AG04450 (cell line): ENCODE measurements at regions not wholly inside any gene's neighbourhood (a gene's known extent, or its start where the extent isn't known, plus 50 kb on each side); places are given as distances from the start of the nearest gene placed in this dataset.

Experiments used
- CTCF ChIA-PET: fragments of 300-600, 350-600 bp; formaldehyde crosslinking; extraction: SDS; loops from one replicate; lab custom pipeline; 2022; ENCODE audit warnings: antibody characterized with exemption, inconsistent platforms; lab: Charles Lee
- POLR2A ChIA-PET: fragments of 350-600 bp; formaldehyde crosslinking; extraction: SDS; loops from one replicate; lab custom pipeline; 2021; ENCODE audit warnings: antibody characterized with exemption, inconsistent platforms; lab: Yijun Ruan, JAX
- DNase-seq: peaks from one replicate; pipeline ENCODE4 v3.0.0-alpha.2; 2011; ENCODE audit warnings: low read depth, low spot score
- H3K27ac ChIP-seq: one replicate; pipeline ENCODE4 v1.5.1; 2012; ENCODE audit warnings: low read depth, low read length, control low read depth
- H3K27me3 ChIP-seq: one replicate; pipeline ENCODE4 v1.6.0; 2012; ENCODE audit warnings: low read length; ENCODE audit not compliant: control insufficient read depth, insufficient read depth
- H3K4me3 ChIP-seq: 2 replicates; pipeline ENCODE4 v1.5.1; 2011; ENCODE audit warnings: mild to moderate bottlenecking, low read depth, low read length, control low read depth
- H3K9me3 ChIP-seq: 2 replicates; pipeline ENCODE4 v1.5.1; 2012; ENCODE audit warnings: low read length; ENCODE audit not compliant: control insufficient read depth, insufficient read depth
- TF ChIP-seq, protein P1 (sequence below): IDR thresholded peaks from 2 replicates; pipeline ENCODE4 v1.5.1; 2011; ENCODE audit warnings: low read depth, low read length, control low read depth, inconsistent platforms

DNA sequence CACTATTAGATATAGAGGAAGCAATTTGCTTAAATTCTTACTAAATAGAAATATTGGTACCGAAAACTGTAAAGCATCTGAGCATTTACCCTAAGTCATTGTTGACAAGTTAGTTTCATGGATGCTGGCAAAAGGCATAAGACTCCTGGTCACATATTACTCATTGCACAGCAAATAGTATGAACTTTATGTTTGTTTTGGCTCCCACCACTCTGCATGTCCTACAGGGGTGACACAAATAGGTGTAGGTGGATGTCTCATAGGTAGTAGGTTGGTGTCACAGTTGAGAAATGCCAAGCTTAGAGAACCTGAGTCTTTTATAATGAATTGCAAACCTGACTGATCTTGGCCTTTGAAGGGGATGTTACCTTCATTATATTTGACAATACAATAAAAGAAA, 199.6 kb upstream of the SEMA3D start:
- no peak for DNase-seq
- CTCF ChIA-PET: no interaction called here

DNA sequence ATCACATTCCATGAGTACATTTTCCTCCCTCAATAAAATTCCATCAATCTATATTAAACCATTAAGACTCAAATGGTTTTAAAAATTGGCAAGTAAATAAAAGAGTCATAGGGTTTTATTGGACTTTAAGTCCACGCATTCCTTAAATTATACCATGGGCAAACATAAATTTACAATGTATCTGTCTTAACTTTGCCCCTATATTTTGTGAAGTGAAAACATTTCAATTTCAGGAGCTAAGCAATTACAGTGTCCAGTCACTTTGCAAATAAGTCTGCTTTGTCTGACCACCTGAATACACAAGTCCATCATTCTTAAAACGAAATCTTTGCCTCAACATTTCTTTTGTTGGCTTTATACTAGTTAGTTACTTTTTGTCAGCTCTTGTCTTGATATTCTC, 197.5 kb upstream of the SEMA3D start:
- ChIA-PET POLR2A (no interaction called here), CTCF (no interaction called here)
- H3K4me3 ChIP-seq: no peak overlapping the region
- no peak overlapping the region for H3K27ac ChIP-seq
- no peaks in the 10 kb centered on the region for H3K9me3 ChIP-seq
- TF ChIP-seq, protein P1, sequence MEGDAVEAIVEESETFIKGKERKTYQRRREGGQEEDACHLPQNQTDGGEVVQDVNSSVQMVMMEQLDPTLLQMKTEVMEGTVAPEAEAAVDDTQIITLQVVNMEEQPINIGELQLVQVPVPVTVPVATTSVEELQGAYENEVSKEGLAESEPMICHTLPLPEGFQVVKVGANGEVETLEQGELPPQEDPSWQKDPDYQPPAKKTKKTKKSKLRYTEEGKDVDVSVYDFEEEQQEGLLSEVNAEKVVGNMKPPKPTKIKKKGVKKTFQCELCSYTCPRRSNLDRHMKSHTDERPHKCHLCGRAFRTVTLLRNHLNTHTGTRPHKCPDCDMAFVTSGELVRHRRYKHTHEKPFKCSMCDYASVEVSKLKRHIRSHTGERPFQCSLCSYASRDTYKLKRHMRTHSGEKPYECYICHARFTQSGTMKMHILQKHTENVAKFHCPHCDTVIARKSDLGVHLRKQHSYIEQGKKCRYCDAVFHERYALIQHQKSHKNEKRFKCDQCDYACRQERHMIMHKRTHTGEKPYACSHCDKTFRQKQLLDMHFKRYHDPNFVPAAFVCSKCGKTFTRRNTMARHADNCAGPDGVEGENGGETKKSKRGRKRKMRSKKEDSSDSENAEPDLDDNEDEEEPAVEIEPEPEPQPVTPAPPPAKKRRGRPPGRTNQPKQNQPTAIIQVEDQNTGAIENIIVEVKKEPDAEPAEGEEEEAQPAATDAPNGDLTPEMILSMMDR: no peak
- H3K27me3 ChIP-seq: no peaks in the 10 kb centered on the region
- no peak for DNase-seq

More for the DNA sequence above, 199.6 kb upstream of the SEMA3D start:
- Histone ChIP-seq H3K9me3 (no peaks in the 10 kb centered on the region), H3K27ac (no peak overlapping the region), H3K27me3 (no peaks in the 10 kb centered on the region), H3K4me3 (no peak overlapping the region)
- POLR2A ChIA-PET: no interaction called here
- TF ChIP-seq, protein P1: no peak

DNA sequence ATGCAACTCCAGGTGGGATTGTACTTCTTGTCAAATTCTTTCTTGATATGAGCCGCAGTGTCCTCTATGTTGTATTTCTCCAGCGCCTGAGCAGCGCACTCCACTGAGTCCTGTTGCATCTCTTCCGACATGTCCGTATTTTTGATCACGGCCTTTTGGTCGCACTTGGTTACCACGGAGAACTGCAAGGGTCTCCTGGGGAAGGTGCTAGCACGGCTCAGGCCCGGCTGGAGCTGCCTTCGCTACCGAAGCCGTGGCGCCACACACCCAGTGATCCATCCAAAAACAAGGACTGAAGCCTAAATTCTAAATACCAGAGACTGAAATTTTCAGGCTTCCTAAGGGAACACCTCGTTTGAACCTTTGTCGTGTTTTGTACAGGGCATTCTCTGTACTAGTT, 194.4 kb upstream of the SEMA3D start:
- no peaks in the 10 kb centered on the region for H3K9me3 ChIP-seq
- no peak overlapping the region for H3K27ac ChIP-seq
- DNase-seq: no peak
- H3K4me3 ChIP-seq: no peak overlapping the region
- no peaks in the 10 kb centered on the region for H3K27me3 ChIP-seq
- ChIA-PET CTCF (no interaction called here), POLR2A (no interaction called here)
- TF ChIP-seq, protein P1: no peak

DNA sequence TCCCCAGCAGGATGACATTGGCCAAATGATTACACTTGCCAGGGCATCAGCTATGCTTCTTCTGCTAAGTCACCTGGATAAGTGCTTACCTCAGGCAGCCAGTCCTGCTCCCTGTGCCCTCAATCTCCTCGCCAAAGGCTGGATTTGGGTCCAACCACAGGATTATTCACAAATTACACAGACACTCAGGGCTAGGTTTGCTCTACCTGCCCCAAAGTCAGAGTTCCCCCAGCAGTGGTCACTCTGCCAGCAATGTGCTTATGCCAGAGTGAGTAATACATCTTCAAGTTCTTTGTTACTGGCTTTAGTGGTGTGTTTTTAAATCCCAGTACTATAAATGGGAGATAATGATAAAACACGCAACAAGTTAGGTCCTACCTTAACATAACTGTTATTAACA, 189.7 kb upstream of the SEMA3D start:
- Histone ChIP-seq H3K27ac (no peak overlapping the region), H3K9me3 (no peaks in the 10 kb centered on the region), H3K27me3 (no peaks in the 10 kb centered on the region), H3K4me3 (no peak overlapping the region)
- no peak for DNase-seq
- TF ChIP-seq, protein P1: no peak
- CTCF ChIA-PET: no interaction called here
- POLR2A ChIA-PET: no interaction called here

DNA sequence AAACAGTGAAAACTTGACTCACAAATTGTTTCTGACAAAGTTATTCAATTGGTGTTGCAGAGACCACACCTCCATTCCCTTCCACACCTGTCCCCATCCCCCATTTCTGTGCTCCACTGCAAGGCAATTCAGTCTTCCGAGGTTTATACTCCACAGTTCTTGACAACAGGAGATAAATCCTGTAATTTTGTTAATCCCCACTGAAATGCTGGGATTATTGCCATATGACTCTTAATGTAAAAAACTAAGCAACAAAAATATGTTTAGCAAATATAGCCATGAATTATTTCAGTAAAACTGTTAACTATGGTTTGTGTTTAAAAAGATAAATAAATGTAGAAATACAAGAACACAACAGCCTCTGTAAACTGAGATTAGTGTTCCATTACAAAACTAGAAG, 170.1 kb upstream of the SEMA3D start:
- Histone ChIP-seq H3K27me3 (no peaks in the 10 kb centered on the region), H3K9me3 (no peaks in the 10 kb centered on the region), H3K4me3 (no peak overlapping the region), H3K27ac (no peak overlapping the region)
- no peak for DNase-seq
- TF ChIP-seq, protein P1: no peak
- ChIA-PET CTCF (no interaction called here), POLR2A (no interaction called here)
